Mucosa of descending colon (tissue), 3 donors: ENCODE measurements at regions not wholly inside any gene's neighbourhood (a gene's known extent, or its start where the extent isn't known, plus 50 kb on each side); places are given as distances from the start of the nearest gene placed in this dataset.
"Not testable (repeated sequence)": the region's sequence is repeated elsewhere in the genome, so short reads cannot be mapped to it uniquely, and the experiment has no call there.

ENCODE experiments used
- ATAC-seq: fragments of 200-7000 bp; cut with Tn5 transposase; one replicate; pipeline ENCODE4 v1.9.1; 2020; ENCODE audit warnings: mild to moderate bottlenecking, moderate library complexity
- DNase-seq, 3 donors: peaks; one replicate each; pipeline ENCODE4 v3.0.0-alpha.2; 2020
- H3K36me3 ChIP-seq: fragments of 200-600 bp; one replicate; pipeline ENCODE4 v1.8.0; 2021; ENCODE audit warnings: low read depth, mild to moderate bottlenecking
- H3K4me1 ChIP-seq: fragments of 200-600 bp; one replicate; pipeline ENCODE4 v1.8.0; 2021; ENCODE audit warnings: low read depth, mild to moderate bottlenecking
- H3K4me3 ChIP-seq: fragments of 200-600 bp; one replicate; pipeline ENCODE4 v1.8.0; 2021; ENCODE audit warnings: mild to moderate bottlenecking
- H3K9me3 ChIP-seq: fragments of 200-600 bp; one replicate; pipeline ENCODE4 v1.8.0; 2021; ENCODE audit warnings: mild to moderate bottlenecking
- intact Hi-C, 2 donors: fragments of 100-400 bp; cut with DNase I in 1 of 2; cut with micrococcal nuclease in 1 of 2; formaldehyde crosslinking; loops; one replicate each; pipeline versions ENCODE4 v1.11.0 to v1.11.1; 2022; cut with DNase I, micrococcal nuclease
- TF ChIP-seq, protein P1 (sequence below): fragments of 200-600 bp; IDR thresholded peaks from one replicate; pipeline ENCODE4 v1.8.0; 2022; ENCODE audit warnings: antibody characterized with exemption, mild to moderate bottlenecking
- donor health status: DM: no; HTN: no; CAD: no; lungs with moderate emphysema.
- donor health status: DM: no; HTN: no; CAD: no.
- donor health status: DM: no; HTN: yes; CAD: no.

DNA sequence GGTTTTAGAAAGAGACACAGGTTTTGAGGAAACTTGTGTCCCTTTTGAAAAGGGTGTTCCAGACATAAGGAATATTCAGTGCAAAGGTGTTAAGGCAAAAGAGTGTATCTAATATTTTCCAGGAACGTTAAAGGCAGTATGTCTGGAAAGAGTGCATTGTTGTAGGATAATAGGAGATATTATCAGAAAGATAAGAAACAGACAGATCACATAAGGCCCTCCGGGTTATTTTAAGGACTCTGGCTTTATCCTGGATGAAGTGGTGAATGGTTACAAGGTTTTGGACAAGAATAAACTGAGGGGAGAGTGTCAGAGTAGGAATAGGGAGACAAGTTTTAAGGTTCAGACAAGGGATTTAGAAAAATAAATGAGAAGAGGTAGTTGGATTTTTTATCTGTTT lies 493.7 kb upstream of the GRM7 start:
- TF ChIP-seq, protein P1, sequence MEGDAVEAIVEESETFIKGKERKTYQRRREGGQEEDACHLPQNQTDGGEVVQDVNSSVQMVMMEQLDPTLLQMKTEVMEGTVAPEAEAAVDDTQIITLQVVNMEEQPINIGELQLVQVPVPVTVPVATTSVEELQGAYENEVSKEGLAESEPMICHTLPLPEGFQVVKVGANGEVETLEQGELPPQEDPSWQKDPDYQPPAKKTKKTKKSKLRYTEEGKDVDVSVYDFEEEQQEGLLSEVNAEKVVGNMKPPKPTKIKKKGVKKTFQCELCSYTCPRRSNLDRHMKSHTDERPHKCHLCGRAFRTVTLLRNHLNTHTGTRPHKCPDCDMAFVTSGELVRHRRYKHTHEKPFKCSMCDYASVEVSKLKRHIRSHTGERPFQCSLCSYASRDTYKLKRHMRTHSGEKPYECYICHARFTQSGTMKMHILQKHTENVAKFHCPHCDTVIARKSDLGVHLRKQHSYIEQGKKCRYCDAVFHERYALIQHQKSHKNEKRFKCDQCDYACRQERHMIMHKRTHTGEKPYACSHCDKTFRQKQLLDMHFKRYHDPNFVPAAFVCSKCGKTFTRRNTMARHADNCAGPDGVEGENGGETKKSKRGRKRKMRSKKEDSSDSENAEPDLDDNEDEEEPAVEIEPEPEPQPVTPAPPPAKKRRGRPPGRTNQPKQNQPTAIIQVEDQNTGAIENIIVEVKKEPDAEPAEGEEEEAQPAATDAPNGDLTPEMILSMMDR: no peak
- intact Hi-C loops: no loop called here
- H3K9me3 ChIP-seq: no peaks in the 10 kb centered on the region
- no peaks in the 10 kb centered on the region for H3K4me1 ChIP-seq
- H3K36me3 ChIP-seq: no peaks in the 10 kb centered on the region
- DNase-seq (no peak), ATAC-seq (no peak)
- H3K4me3 ChIP-seq: no peak overlapping the region

- DNase-seq: no peak
- Histone ChIP-seq H3K9me3 (no peaks in the 10 kb centered on the region), H3K4me1 (no peaks in the 10 kb centered on the region), H3K4me3 (no peak overlapping the region), H3K36me3 (no peaks in the 10 kb centered on the region)
- ATAC-seq: no peak
- intact Hi-C loops: no loop called here
- TF ChIP-seq, protein P1: no peak
Observed at GRCh38 chr3:6392123-6392522, 468.8 kb upstream of the GRM7 start.

DNA sequence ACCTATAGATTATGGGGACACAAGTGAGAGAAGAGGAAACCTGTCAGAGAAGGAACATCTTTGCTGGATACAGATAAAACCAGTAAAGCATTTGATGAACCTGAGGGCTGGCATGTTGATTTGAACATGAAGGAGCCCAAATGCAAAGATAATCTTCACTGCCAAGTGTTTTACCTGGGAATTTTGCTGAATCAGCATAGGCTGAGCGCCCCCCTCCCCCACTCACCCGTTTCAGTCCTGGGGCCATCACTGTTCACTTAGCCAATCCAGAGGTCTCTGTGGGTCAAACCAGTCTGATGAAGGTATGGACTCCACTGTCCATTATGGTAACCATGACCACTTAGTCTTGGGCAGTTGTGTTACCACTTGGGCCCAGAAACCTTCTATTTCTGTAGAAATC lies 466.0 kb upstream of the GRM7 start:
- Histone ChIP-seq H3K4me1 (no peaks in the 10 kb centered on the region), H3K4me3 (no peak overlapping the region), H3K9me3 (no peaks in the 10 kb centered on the region), H3K36me3 (no peaks in the 10 kb centered on the region)
- TF ChIP-seq, protein P1: no peak
- intact Hi-C loops: no loop called here
- ATAC-seq (no peak), DNase-seq (no peak)

GRCh38 chr3:6396631-6397030 lies 464.3 kb upstream of the GRM7 start:
- H3K36me3 ChIP-seq: no peaks in the 10 kb centered on the region
- H3K9me3 ChIP-seq: no peaks in the 10 kb centered on the region
- no peak overlapping the region for H3K4me3 ChIP-seq
- no peak for ATAC-seq
- TF ChIP-seq, protein P1: no peak
- H3K4me1 ChIP-seq: no peaks in the 10 kb centered on the region
- intact Hi-C loops: no loop called here
- DNase-seq: no peak

GRCh38 chr3:6402666-6403065 lies 458.2 kb upstream of the GRM7 start:
- H3K36me3 ChIP-seq, ATAC-seq, H3K9me3 ChIP-seq, DNase-seq, H3K4me1 ChIP-seq, H3K4me3 ChIP-seq, intact Hi-C loops: not testable (repeated sequence)

DNA sequence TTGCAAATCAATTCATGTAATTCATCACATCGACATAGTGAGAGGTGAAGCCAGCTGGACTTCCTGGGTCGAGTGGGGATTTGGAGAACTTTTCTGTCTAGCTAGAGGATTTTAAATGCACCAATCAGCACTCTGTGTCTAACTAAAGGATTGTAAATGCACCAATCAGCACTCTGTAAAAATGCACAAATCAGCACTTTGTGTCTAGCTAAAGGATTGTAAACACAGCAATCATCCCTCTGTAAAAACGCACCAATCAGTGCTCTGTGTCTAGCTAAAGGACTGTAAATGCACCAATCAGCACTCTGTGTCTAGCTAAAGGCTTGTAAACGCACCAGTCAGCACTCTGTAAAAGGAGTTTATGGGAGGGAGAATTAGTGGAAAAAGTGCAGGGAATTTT lies 454.0 kb upstream of the GRM7 start:
- H3K9me3 ChIP-seq, H3K4me1 ChIP-seq, H3K4me3 ChIP-seq, intact Hi-C loops, H3K36me3 ChIP-seq, DNase-seq, ATAC-seq: not testable (repeated sequence)

- no peak for ATAC-seq
- intact Hi-C loops: no loop called here
- Histone ChIP-seq H3K9me3 (no peaks in the 10 kb centered on the region), H3K36me3 (no peaks in the 10 kb centered on the region), H3K4me3 (no peak overlapping the region), H3K4me1 (no peaks in the 10 kb centered on the region)
- DNase-seq: no peak
- TF ChIP-seq, protein P1: no peak
Observed at GRCh38 chr3:6416049-6416661, 444.8 kb upstream of the GRM7 start.
